ENCODE measurements at regions not wholly inside any gene's neighbourhood (a gene's known extent, or its start where the extent isn't known, plus 50 kb on each side); places are given as distances from the start of the nearest gene placed in this dataset.
A peak's percentile ranks its signal among the peaks of the same experiment; 100 is the strongest.

- no peak for DNase-seq (ENCODE audit: low spot score)
Observed at GRCh38 chr1:221462345-221462744, 279.5 kb downstream of the DUSP10 start.

- DNase-seq (ENCODE audit: low spot score), result no peak
Observed at GRCh38 chr1:221468546-221468945, 273.3 kb downstream of the DUSP10 start.

- DNase-seq (ENCODE audit: low spot score), result no peak
Observed at GRCh38 chr1:221469476-221469875, 272.4 kb downstream of the DUSP10 start.

GRCh38 chr1:221470000-221470698 lies 271.7 kb downstream of the DUSP10 start:
- DNase-seq (ENCODE audit: low spot score), result no peak

- no peak for DNase-seq (ENCODE audit: low spot score)
Observed at GRCh38 chr1:221473411-221473810, 268.5 kb downstream of the DUSP10 start.

- DNase-seq (ENCODE audit: low spot score), result no peak
Observed at GRCh38 chr1:221477252-221477651, 264.6 kb downstream of the DUSP10 start.

GRCh38 chr1:221478050-221478949 lies 263.6 kb downstream of the DUSP10 start:
- DNase-seq (ENCODE audit: low spot score), result peak; percentile 75

GRCh38 chr1:221487781-221488524 lies 253.9 kb downstream of the DUSP10 start:
- no peak for DNase-seq (ENCODE audit: low spot score)

GRCh38 chr1:221488550-221488949 lies 253.3 kb downstream of the DUSP10 start:
- DNase-seq (ENCODE audit: low spot score), result no peak

GRCh38 chr1:221494670-221495069 lies 247.2 kb downstream of the DUSP10 start:
- no peak for DNase-seq (ENCODE audit: low spot score)

GRCh38 chr1:221497046-221497445 lies 244.8 kb downstream of the DUSP10 start:
- DNase-seq (ENCODE audit: low spot score), result no peak

- no peak for DNase-seq (ENCODE audit: low spot score)
Observed at GRCh38 chr1:221503268-221503667, 238.6 kb downstream of the DUSP10 start.

GRCh38 chr1:221509575-221510355 lies 232.1 kb downstream of the DUSP10 start:
- no peak for DNase-seq (ENCODE audit: low spot score)

- no peak for DNase-seq (ENCODE audit: low spot score)
Observed at GRCh38 chr1:221510793-221511503, 230.9 kb downstream of the DUSP10 start.

- DNase-seq (ENCODE audit: low spot score), result no peak
Observed at GRCh38 chr1:221511797-221512196, 230.1 kb downstream of the DUSP10 start.

GRCh38 chr1:221514806-221515205 lies 227.1 kb downstream of the DUSP10 start:
- no peak for DNase-seq (ENCODE audit: low spot score)

GRCh38 chr1:221515496-221515895 lies 226.4 kb downstream of the DUSP10 start:
- no peak for DNase-seq (ENCODE audit: low spot score)

- no peak for DNase-seq (ENCODE audit: low spot score)
Observed at GRCh38 chr1:221517961-221518360, 223.9 kb downstream of the DUSP10 start.

- no peak for DNase-seq (ENCODE audit: low spot score)
Observed at GRCh38 chr1:221520250-221520649, 221.6 kb downstream of the DUSP10 start.

GRCh38 chr1:221521686-221522085 lies 220.2 kb downstream of the DUSP10 start:
- no peak for DNase-seq (ENCODE audit: low spot score)

GRCh38 chr1:221522529-221522940 lies 219.4 kb downstream of the DUSP10 start:
- no peak for DNase-seq (ENCODE audit: low spot score)

Measured in RKO (cell line).